CD1c-positive myeloid dendritic cell (primary cell): ENCODE measurements at regions not wholly inside any gene's neighbourhood (a gene's known extent, or its start where the extent isn't known, plus 50 kb on each side); places are given as distances from the start of the nearest gene placed in this dataset.
A peak's percentile ranks its signal among the peaks of the same experiment; 100 is the strongest.

Experiments
- DNase-seq: peaks from one replicate; pipeline ENCODE4 v3.0.0-alpha.2; 2016; ENCODE audit errors: extremely low spot score

DNA sequence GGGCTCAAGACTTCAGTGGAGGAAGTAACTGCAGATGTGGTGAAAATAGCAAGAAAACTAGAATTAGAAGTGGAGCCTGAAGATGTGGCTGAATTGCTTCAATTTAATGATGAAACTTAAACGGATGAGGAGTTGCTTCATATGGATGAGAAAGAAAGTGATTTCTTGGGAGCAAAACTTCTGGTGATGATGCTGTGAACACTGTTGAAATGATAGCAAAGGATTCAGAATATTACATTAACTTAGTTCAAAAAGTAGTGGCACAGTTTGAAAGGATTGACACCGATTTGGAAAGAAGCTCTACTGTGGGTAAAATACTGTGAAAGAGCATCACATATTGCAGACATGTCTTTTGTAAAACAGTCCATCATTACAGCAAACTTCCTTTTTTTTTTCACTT is 638.0 kb downstream of the NYAP2 start:
- DNase-seq = no peak

DNA sequence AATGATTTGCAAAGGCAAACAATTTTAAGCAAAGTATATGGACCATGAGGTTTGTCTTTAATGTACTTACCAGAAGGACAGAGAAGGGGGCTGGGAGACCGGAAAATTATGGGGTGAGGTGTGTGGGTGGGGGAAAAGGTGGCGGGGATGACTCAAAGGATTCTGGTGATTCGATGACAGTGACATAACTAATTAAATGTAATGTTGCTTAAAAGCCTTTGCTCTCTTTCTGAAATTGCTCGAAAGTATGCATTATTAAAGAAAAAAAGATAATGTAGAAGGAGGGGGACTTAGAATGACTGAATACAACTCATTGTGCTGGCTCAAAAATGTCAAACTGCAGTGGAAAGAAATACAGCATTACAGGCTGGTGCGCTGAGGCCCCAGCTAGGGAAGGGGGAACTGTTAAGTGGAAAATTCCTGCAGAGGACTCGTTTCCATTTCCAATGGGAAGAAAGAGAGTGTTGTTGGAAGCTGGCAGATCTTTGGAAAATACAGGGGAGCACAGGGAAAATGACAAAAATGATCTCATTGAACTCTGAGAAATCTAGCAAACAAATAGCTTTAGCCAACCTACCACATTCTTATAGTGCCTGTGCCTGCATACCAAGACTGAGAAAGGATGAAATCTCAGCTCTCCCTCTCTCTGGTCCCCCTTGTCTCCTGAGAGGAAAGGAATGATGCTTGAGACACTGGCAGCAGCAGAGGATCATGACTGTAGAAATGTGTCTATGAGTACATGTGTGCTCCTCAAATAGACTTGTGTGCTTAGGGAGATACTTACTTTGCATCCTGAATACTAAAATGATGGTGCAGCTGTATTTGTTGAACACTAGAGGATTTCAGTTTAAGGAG is 632.4 kb downstream of the NYAP2 start:
- DNase-seq = peak; percentile 27

DNA sequence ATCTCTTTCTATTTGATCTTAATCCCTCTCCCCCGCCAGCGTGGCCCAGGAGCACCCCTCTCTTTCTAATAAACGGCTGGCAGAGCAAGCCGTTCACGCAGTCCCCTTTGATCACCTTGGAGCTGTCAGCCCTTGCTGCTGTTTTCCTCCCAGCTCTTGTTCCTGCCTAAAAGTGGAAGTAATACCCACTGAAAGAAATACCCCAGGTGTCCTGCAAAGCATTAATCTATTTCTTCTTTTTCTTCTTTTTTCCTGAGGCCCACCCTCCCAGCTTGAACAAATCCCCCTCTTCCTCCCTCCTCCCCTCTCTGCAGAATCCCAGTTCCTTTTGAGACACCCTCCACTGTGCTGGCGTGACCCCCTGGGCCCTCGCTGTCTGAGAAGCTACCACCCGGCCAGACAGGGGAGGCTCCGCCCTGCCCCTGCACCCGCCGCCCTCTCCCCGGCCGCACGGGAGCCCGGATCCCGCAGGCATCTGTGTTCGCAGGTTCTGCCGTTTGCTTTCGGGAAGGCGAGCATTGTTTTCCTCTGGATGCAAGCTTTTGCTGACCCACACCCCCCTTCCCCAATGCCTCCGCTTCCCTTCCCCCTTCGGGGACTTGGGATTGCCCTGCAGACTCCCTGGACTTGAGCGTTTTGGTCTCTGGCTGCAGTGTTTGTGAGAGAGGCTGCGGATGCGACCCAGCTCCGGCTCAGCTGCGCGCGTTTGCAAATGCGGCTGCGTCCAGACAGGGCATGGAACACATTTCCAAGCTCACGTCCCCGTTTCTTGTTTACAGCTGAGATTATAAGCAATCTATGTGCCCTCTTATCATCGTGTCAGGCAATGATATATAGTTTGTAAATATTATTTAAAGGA is 631.5 kb downstream of the NYAP2 start:
- peak; percentile 21 for DNase-seq

DNA sequence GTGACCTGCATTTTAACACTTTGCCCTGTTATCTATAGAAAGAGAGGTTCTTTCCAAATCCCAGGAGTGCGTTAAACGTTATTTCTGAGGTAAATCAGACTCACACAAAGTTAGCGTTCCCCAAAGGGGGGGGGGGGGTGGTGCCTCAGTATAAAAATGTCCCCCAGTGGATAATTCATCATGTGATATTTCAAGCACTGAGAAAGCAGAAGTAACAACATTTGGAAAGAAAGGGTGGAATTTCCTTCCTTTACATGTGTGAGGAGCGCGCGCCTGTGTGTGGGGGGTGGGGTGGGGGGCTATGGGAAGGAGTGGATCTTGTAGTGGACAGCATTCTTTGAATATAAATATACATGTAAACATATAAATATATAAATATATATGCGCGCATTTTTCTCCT is 630.9 kb downstream of the NYAP2 start:
- DNase-seq = peak; percentile 26

DNA sequence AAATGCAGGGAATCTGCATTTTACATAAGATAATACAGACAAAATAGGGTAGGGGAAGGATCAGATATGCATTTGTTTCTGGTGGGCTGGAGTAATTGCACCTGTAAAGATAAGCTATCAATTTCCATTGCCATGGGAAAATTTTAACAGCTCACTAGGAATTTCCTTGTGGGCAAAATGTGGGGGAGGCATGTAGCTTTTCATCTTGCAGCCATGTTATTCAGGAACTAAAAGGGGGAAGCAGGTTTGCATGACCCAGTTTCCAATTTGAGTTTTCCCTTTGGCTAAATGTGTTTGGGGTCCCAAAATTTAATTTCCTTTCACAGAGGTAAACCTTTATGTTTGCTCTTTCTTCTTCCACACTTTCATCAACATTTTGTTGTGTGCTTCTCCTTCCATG is 624.4 kb downstream of the NYAP2 start:
- no peak for DNase-seq

DNA sequence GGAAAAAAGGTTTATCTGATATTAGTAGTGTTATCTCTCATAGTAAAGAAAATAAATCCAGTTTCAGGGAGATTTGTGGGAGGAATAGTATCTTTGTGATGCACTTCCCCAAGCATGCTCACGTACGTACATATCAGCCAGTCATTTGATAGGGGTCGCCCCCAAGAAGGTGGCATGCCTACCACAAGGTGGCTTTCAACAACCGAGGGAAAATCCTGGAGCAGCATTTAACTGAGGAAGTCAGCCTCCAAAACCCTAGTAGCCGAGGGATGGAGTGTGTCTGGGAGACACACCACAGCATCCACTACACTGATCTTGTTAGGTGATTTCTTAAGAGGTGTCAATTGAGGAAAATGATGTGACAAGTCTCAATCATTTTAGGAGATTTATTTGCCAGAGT is 623.9 kb downstream of the NYAP2 start:
- DNase-seq = no peak

DNA sequence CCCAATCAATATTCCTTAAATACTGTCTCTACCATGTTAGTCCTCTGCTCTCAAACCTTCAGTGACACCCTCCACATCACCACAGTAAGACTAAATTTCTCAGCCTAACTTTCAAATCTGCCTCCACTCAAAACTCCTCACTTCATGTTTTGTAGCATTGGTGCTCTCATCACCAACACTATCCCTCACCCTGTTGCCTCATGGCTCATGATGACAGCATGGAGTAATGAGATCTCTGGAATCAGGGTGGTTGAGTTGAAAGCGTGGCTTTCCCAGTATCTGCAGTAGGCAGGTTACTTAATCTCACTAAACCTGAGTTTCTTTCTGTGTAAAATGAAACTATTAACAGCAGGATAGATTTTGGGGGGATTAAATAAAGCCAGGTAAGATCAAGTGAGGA is 621.4 kb downstream of the NYAP2 start:
- DNase-seq = no peak

DNA sequence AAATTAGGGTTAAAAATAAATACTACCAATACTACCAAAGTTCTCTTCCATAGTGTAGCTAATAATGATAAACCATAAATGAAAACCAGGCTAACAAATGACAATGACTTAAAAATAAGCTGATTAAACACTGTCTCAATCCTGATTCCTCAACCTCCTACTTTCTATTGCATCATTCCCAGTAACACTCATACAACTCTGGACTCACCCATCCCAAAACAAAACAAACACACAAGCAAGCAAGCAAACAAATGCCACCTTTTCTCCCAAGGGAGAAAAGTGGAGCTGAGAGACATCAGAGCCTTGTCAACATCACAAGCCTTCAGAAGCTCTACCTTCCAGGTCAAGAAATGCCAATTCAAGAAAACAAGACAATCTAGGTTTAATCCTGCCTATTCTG is 620.7 kb downstream of the NYAP2 start:
- no peak for DNase-seq

DNA sequence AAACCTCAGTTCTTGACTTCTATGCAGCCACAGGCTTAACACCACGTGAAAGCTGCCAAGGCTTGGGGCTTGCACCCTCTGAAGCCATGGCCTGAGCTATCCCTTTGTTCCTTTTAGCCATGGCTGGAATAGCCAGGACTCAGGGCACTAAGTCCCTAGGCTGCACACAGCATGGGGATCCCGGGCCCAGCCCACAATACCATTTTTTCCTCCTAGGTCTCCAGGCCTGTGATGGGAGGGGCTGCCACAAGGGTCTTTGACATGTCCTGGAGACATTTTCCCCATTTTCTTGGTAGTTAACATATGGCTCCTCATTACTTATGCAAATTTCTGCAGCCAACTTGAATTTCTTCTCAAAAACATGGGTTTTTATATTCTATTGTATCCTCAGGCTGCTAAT is 619.1 kb downstream of the NYAP2 start:
- no peak for DNase-seq

DNA sequence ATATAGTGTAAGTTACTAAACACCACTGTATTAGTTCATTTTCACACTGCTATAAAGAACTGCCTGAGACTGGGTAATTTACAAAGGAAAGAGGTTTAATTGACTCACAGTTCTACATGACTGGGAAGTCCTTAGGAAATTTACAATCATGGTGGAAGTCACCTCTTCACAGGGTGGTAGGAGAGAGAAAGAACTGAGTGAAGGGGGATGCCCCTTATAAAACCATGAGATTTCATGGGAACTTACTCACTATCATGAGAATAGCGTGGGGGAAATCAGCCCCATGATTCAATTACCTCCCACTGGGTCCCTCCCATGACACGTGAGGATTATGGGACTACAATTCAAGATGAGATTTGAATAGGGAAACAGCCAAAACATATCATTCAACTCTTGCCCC is 618.0 kb downstream of the NYAP2 start:
- DNase-seq = no peak

DNA sequence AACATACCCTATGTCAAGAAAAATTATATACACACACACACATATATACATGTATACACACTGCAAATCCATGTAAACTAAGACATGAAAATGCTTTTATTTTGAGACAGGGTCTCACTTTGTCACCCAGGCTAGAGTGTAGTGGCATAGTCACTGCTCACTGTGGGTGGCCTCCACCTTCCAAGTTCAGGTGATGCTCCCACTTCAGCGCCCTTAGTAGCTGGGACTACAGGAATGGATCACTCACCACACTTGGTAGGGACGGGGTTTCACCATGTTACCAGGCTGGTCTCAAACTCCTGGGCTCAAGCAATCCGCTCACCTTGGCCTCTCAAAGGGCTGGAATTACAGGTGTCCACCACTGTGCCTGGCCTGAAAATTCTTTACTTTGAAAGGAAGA is 617.6 kb downstream of the NYAP2 start:
- DNase-seq = no peak

DNA sequence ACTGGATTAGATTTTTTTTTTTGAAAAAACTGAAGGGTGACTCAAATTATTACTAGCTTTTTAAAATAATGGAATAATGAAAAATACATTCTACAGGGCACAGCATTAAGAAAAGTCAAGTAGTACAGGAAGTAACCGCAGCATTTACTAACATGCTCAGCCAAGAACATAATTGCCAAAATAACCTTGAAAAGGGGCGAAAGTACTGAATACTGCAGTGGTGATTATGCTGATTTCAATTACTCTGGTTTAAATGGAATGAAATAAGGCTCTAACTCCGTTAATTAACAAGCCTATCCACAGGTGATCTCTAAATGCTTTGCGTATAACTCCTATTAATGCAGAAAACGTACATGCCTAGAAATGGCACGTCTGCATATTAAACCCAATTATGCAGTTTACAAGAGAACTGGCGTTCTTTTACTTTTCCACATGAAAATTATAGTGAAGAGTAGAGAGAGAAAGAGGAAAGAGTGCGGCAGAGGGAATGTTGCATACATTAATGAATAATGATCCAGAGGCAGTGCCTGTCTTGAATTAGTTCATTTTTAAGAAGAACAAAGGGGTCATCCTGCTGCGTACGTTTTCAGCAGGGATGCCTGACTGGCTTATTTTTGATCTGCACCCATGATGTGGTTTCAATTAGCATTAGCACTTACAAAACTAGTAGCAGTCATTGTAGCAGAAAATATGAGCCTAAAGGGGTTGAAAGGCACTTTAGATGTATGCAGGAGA is 612.4 kb downstream of the NYAP2 start:
- no peak for DNase-seq

DNA sequence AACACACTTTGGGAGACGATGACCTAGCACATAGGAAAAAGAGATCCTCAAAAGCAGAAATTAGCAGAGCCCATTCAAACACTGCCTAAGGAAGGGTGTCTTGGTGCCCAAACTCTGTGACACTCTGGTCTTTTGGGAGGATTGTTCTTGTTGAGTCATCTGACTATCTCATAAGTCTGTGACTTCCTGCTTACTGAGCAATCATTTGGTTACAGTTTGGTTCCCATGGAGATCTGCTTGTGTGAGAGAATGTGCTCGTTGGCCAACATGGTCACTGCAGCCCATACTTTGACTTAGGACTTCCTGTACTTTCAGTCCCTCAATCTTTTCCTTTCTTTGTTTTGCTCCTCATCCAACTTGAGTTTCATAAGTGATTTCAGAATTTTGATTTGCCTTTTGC is 602.9 kb downstream of the NYAP2 start:
- DNase-seq = peak; percentile 79

DNA sequence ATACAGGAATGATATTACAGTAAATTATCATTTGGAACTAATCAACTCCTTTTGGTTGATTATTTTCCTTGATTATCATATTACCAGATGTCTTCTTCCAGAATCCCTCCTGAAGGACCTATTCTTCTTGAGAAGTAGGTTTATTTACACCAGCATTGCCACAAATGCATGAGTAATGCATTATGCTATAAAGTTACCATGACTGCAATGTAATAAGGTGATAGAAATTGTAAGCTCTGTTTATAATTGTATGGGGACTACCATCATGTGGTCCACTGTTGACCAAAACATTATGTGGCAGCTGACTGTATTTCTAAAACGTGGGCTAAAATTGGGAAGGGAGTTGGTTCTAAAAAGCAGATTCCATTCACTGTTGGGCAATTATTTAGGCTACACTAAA is 602.2 kb downstream of the NYAP2 start:
- no peak for DNase-seq

DNA sequence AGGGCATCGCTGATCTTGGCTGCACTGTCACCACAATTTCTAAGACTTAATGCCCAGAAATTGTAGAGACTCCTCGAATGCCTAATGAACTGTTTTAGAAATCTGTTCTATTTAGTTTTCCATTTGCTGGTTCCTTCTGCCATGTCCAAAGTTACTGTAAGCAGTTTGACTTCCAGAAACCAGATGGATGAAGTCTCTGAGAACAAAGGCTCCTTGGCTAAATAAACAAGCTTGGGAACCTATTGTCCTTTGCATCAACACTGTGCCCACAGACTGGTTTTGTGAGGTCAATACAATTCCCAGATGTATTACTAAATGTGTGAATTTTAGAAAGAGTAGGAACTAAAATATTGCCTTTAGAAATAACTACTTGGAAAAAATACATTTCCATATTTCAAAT is 600.2 kb downstream of the NYAP2 start:
- DNase-seq = no peak

DNA sequence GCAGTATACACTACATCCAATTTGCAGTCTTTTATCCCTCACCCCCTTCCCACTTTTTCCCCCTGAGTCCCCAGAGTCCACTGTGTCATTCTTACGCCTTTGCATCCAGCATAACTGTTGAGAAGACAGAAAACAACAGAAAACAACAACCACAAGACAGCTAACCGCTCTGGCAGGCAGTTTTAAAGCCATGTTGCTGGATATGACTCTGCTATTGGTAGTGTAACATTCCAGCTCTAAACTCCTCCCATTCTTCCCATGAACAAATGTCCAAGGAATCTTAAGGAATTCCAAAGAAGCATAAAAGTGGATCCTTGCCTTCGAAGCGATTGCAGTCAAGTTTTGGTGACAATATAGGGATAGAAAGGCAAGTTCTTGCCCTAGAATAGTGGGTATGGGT is 599.1 kb downstream of the NYAP2 start:
- DNase-seq = no peak

DNA sequence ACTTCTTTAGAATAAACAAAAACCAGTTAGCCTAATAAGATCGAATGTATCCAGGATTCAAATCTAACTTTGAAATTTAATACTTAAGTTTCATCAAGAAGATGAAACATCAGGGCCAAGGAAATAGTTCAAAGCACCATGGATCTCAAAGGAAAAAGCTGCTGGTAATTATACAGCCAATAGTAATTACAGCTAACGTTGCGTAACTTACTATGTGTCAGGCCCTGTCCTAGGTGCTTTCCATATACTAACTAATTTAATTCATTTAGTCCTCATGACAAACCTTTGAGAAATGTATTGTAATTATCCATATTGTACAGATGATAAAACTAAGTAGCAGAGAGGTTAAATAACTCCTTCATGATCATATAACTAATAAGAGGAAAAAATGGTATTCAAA is 598.6 kb downstream of the NYAP2 start:
- DNase-seq = no peak

DNA sequence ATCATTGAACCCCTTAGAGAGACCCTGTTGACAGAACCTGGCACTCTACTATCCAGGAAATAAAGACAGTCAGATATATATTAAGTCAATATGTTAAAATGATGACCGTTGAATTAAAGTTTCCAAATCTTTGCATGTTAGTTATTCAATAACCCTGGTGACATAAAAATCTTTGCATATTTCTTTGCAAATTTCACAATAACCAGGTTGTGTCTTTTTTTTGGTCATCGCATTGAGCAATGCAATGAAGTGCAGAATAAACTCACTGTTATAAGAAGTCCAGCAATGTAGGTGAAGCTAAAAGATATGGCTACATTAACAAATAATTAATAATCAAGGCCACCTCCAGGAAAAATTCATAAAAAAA is 596.9 kb downstream of the NYAP2 start:
- DNase-seq = no peak

DNA sequence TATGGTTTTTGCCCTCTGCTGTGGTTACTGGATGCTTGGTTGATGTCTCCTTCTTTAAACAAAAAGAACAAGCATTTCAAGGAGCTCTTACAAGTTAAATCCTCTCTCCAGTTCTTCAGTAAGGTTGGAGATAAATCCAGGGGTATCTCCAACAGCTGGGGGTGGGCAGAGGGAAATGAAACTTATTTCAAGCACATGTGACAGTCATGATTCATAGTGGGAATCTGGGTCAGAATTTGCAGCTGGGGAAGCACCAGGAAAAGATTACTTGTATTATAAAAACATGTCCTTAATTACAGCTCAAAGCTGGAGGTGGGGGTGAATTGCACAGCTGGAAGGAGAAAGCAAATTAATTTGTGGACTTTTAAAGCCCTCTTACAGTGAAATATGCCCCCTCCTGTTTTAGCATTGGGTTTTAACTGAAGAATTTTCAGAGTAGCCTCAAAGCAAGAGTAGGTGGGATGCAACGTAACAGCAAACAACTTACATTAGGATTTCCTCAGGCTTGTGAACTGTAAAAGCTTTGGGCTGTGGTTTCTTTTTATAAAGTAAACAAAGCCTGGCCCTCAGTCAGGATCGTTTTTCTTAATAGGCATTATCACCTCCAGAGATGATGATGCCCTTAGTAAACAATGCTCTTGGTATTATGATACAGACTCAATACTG is 596.4 kb downstream of the NYAP2 start:
- DNase-seq = peak; percentile 51

DNA sequence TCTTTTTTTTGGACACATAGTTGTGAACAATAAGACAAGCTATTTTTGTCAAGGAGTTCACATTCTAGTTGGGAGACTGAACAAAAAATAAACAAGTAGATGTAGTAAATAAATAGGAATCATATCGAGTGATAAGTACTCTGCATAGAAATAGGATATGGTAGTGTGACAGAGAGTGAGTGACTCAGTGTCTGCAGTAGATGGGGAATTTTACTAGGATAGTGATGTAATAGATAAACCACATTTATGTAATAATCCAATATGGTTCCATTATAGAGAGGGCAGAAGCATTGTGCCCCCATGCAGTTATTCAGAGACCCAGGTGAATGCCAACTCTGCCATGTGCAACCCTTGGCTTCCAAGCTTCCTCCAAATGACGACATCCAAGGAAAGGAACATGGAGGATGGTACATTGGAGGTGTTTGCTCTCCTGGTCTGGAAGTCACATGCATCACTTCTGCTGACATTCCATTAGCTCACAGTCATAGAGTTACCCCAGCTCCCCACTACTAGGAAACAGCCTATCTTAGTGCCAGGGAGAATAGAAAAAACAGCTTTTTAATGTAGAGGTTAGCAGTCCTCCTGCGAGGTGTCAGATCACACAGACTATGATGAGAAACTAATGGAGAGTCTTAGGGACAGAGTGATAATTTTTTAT is 595.4 kb downstream of the NYAP2 start:
- no peak for DNase-seq

DNA sequence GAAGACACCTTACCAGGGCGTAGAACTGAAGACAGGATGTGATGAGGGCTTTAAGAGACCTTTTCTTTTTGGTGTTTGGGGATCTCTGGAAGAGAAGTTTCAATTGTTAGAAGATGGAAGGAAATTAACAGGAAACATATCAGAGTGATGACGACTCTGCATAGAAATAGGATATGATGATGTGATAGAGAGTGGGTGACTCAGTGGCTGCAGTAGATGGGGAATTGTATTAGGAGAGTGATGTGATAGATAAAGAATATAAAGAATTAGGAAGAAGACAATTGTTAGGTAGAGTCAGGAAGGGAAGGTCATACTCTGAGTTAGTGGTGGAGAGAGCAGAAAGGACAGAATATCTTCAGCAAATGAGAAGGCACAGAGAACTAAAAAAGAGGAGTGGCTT is 593.9 kb downstream of the NYAP2 start:
- no peak for DNase-seq
